A172 (cell line): ENCODE measurements at regions not wholly inside any gene's neighbourhood (a gene's known extent, or its start where the extent isn't known, plus 50 kb on each side); places are given as distances from the start of the nearest gene placed in this dataset.
"Not testable (repeated sequence)": the region's sequence is repeated elsewhere in the genome, so short reads cannot be mapped to it uniquely, and the experiment has no call there.

Experiments
- DNase-seq: peaks from one replicate; pipeline ENCODE4 v3.0.0-alpha.2; 2015; ENCODE audit warnings: low spot score

- no peak for DNase-seq
These were observed 71.2 kb upstream of the LIPC start for GRCh38 chr15:58360421-58361090.

- DNase-seq, result peak; percentile 55
These were observed 70.5 kb upstream of the LIPC start for GRCh38 chr15:58361273-58361759.

- DNase-seq, result no peak
These were observed 69.4 kb upstream of the LIPC start for GRCh38 chr15:58362262-58362922.

GRCh38 chr15:58363118-58363517, 68.7 kb upstream of the LIPC start:
- not testable (repeated sequence) for DNase-seq

- DNase-seq, result not testable (repeated sequence)
These were observed 68.1 kb upstream of the LIPC start for GRCh38 chr15:58363673-58364072.

GRCh38 chr15:58365098-58365497, 66.7 kb upstream of the LIPC start:
- DNase-seq, result not testable (repeated sequence)

- DNase-seq, result peak; percentile 29
These were observed 62.5 kb upstream of the LIPC start for GRCh38 chr15:58369261-58369701.

- DNase-seq, result no peak
These were observed 61.8 kb upstream of the LIPC start for GRCh38 chr15:58369956-58370355.

- DNase-seq, result no peak
These were observed 57.6 kb upstream of the LIPC start for GRCh38 chr15:58374147-58374546.

GRCh38 chr15:58377193-58377592, 54.6 kb upstream of the LIPC start:
- no peak for DNase-seq

GRCh38 chr15:58378241-58379085, 53.3 kb upstream of the LIPC start:
- peak; percentile 22 for DNase-seq

- DNase-seq, result not testable (repeated sequence)
These were observed 52.3 kb upstream of the LIPC start for GRCh38 chr15:58379454-58379853.

- no peak for DNase-seq
These were observed 51.4 kb upstream of the LIPC start for GRCh38 chr15:58380280-58380945.

GRCh38 chr15:58381697-58382096, 50.1 kb upstream of the LIPC start:
- DNase-seq, result no peak
